HG03039 (cell line): ENCODE measurements at regions not wholly inside any gene's neighbourhood (a gene's known extent, or its start where the extent isn't known, plus 50 kb on each side); places are given as distances from the start of the nearest gene placed in this dataset.
A peak's percentile ranks its signal among the peaks of the same experiment; 100 is the strongest.
"Not testable (repeated sequence)": the region's sequence is repeated elsewhere in the genome, so short reads cannot be mapped to it uniquely, and the experiment has no call there.

Experiments
- ATAC-seq: cut with Tn5 transposase; IDR thresholded peaks from one replicate; pipeline ENCODE4 v1.9.1; 2021; ENCODE audit warnings: mild to moderate bottlenecking, moderate library complexity; ENCODE audit not compliant: unreplicated experiment

DNA sequence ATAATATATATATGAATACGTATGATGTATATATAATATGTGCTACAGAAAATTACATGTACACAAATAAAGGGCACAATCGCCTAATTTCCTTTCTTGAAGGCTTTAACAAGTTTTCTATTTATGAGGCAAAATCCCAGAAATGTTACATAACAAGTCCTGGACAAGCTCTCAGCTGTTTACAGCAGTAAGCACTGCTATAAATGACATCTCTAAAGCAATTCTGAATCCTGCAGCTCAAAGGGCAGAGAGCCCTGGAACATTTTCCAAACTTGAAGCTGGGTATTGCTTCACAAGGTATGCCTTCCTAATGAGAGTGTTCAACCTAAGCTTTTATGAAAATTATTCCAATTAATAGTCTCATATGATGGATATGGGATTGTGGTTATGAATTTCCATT lies 222.3 kb upstream of the GCFC2 start:
- no peak for ATAC-seq

DNA sequence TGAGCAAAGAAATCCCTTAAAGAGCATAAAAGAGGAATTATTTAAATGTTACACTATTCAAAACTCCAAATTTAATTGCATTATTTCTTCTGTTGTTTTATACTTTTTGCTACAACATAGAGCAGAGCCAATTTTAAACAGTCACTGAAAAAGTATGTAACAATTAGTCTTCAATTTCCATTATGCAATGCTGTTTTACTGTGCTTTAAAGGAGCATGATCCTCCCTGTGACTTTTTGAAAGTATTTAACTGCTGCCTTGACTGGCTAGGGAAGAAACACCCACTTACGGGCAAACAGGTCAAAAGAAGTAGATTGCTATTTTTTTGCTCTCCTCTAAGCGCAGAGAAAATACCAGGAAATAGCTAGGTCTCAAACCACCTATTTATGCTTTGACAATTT lies 217.4 kb upstream of the GCFC2 start:
- ATAC-seq = no peak

DNA sequence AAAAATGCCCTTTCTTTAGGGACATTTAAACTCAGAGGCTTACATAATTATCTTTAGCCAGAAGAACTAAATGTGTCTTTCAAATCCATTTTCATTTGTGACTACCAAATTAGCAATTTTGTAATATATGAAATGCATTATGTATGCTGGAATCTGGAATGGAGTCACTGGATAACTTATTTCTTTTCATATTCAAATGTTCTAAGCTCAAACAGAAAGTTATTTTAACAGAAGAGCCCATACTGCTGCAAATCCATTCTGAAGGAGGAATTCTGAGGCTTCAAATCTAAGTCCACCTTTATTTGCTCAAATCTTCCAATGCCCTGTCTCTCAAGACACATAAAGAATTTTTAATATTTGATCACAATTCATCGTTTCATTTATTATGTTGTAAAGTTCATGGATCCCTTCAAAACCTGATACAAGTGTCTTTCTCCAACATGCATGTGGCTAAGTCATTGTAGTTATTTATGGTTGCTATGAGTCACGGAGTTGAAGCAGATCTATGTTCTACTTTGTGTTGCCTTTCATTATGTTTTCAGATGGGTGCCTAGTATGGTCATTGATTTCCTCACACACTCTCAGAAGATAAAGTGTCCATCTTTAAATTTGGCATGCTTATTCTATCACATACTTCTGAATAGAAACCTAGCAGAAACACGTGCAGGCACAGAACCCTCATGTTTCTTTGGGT lies 214.8 kb upstream of the GCFC2 start:
- no peak for ATAC-seq

DNA sequence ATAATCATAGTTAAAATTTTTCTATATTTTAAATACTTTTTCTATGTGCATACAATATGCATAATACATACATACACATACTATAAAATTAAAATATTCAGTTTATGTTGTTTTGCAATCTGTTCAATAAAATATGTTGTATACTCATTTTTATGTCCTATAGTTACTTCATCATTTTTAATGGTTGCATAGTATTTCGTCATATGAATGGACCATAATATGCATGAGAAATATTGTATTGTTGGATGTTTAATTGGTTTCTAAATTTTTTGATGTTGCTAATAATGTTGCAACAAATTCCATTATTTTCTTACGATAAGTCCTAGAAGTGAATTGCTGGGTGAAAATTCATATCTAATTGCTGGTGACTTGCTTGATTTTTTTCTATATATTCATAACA lies 211.5 kb upstream of the GCFC2 start:
- ATAC-seq = no peak

DNA sequence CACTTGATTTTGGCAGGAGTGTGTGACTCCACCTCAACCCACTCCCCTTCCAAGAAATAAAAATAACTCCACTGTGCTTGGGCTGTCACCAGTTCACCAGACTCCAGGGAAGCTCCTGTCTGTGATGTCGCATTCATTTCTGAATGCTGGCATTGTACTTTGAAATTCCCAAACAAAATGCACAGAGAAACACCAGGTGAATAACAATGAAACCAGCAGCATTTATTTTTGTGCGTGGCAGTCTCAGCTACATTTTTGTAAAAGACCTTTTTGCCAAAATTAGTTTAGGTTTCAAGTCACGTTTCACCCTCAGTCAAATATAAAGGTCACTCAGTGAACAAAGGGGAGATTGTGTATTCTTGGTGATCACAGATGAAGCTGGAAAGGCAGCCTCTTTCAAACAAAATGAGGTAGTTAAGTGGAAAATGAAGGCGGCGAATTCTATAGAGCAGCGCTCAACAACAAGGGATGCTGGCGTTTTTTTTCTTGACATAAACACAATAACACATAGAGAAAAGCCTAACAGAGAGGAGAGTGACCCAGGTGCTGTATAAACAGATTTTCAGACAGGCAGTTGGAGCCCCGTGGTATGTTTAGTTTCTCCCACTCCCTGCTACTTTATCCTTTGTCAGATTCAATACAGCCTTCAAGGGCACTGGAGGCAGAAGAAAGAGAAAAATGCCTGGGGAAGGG lies 210.3 kb upstream of the GCFC2 start:
- no peak for ATAC-seq

DNA sequence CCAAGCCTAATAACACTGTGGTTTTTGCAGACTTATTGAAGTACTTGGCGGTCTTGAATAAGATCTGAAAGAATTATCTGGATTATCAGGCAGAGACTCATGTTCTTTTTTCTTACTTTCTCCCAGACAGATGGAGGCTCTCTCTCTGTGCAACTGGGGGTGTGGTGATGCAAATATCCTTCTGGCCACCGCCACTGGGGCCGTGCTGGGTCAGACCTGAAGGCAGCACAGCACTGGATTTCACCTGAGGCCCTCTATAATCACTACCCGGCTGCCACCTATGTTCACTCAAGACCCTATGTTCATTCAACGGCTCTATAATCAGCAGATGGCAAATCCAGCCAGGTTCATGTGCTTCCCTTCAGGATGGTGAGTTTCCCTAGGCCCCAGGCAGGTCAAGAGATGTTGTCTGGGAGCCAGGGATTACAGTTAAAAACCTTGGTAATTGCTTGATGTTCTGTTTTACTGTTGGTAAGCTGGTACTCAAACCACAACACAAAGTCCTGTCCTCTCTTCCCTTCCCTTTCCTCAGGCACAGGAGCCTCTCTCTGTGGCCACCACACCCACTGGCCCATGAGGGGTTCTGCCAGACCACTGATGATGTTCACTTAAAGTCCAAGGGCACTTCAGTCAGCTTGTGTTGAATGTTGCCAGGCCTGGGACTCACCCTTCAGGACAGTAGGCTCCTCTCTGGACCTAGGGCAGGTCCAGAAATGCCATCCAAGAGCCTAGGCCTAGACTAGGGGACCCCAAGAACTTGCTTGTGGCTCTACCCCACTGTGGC lies 205.3 kb upstream of the GCFC2 start:
- no peak for ATAC-seq

DNA sequence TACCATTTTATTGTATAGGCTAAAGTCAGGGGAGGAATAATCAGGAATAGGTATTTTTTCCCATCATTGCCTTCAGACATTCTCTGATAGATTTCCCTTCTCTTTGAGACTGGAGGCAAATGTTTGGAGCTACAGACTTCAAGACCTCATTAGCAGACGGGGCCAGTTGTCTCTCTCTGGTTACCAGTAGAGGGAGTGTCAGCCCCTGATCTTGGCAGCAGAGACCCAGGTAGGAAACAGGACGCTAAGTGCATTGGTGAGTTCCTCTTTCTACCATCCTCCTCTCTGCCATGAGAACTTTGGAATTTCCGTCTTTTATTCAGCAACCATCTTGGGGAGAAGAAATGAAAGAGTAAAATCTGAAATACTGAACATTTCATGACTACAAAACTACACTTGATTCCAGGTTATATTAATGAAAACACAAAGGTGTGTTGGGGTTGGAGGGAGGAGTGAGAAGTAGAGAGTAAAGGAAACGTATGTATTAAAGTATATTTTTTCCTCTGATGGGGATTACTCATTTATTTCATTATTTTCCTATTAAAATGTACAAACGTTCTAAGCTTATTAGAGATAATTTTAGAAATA lies 186.2 kb upstream of the GCFC2 start:
- peak; percentile 96 for ATAC-seq

DNA sequence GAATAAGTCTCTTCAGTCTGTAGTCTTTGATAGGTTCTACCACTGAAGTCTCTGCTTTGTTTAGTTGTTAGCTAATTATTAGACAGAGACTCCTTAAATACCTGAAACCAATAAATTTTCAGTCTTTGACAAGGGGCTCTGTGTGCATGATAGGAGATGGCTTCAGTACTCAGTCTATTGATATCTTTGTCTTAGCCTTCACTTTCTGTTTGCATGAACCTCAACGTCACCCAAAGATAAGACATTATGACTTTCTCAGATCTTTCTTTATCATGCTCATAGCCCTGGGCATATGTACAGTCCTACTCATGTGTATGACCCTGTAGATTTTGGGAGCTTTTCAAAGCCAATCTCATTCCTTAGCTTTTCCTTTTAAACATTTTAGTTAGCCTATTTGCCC lies 183.5 kb upstream of the GCFC2 start:
- ATAC-seq = peak; percentile 39

DNA sequence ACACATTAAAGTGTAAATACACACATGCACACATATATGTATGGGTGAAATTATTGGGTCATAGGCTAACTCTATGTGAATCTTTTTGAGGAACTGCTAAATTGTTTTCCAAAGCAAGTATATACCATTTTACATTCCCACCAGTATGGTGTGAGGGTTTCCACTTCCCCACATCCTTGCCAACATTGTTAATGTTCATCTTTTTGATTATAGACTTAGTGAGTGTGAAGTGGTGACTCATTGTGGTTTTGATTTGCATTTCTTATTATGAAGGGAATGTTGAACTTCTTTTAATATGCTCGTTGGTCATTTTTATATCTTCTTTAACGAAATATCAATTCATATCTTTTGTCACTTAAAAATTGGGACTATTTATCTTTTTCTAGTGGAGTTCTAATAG lies 181.8 kb upstream of the GCFC2 start:
- ATAC-seq = no peak

DNA sequence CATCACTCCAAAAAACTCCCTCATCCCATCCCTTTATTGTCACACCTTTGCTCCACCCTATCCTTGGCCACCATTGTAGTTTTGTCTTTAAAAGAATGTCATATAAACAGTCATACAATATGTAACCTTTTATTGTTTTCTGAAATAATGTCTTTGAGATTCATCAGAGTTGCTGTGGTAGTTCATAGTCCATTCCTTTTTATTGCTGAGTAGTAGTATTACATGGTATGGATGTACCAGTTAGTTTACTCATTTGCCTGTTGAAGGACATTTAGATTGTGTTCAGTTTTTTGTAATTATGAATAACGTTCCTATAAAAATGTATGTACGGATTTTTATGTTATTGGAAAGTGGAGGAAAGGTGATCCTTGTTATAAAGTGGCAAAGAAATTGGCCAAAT lies 171.8 kb upstream of the GCFC2 start:
- ATAC-seq = no peak

DNA sequence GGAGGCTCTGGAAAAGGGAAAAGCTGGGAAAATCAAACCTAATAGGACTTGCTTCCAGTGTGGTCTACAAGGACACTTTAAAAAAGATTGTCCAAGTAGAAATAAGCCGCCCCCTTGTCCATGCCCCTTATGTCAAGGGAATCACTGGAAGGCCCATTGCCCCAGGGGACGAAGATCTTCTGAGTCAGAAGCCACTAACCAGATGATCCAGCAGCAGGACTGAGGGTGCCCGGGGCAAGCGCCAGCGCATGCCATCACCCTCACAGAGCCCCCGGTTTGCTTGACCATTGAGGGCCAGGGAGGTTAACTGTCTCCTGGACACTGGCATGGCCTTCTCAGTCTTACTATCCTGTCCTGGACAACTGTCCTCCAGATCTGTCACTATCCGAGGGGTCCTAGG lies 164.9 kb upstream of the GCFC2 start:
- not testable (repeated sequence) for ATAC-seq

DNA sequence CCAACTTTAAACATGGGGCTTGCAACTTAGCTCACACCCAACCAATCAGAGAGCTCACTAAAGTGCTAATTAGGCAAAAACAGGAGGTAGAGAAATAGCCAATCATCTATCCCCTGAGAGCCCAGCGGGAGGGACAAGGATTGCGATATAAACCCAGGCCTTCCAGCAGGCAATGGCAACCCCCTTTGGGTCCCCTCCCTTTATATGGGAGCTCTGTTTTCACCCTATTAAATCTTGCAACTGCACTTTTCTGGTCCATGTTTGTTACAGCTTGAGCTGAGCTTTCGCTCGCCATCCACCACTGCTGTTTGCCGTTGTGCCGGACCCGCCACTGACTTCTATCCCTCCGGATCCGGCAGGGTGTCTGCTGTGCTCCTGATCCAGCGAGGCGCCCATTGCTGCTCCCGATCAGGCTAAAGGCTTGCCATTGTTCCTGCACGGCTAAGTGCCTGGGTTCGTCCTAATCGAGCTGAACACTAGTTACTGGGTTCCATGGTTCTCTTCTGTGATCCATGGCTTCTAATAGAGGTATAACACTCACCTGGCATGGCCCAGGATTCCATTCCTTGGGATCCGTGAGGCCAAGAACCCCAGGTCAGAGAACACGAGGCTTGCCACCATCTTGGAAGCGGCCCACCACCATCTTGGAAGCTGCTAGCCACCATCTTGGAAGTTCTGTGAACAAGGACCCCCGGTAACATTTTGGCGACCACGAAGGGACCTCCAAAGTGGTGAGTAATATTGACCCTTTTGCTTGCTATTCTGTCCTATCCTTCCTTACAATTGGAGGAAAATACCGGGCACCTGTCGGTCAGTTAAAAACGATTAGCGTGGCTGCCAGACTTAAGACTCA lies 161.3 kb upstream of the GCFC2 start:
- ATAC-seq = not testable (repeated sequence)

DNA sequence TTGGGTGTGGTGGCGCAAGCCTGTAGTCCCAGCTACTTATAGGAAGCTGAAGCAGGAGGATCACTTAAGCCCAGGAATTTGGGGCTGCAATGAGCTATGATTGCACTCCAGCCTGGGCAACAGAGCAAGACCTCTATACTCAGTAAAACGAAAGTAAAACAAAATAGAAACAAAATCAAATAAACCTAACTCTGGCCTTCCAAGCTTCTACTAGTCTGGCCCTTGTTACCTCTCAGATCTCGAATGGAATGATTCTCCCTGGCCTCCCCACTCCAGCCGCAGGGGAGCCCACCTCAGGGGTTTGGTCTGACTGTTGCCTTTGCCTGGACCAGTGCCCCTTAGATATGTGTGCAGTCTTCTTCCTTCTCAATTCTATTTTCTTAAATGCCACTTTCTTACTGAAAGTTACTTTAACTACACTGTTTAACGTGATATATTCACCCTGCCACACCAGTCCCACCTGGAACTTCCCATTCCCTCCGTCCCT lies 160.0 kb upstream of the GCFC2 start:
- no peak for ATAC-seq

DNA sequence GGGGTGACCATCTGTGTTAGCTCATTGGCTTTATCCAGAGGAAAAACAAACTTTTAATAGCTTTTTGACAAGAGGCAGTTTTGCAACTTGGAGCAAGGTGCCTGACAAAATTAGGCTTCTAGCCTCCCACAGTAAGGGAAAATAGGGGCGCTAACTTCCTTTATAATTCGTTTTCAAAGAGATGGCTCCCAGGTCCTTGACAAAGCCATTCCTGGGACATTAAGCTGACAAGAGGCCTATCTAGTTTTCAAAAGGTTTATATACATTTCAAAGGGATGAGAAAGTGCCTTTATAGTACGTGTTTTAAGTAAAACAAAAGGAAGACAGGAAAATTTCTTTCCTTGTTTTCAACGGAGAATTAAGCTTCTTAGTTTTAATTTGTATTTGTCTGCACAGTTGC lies 159.4 kb upstream of the GCFC2 start:
- no peak for ATAC-seq

DNA sequence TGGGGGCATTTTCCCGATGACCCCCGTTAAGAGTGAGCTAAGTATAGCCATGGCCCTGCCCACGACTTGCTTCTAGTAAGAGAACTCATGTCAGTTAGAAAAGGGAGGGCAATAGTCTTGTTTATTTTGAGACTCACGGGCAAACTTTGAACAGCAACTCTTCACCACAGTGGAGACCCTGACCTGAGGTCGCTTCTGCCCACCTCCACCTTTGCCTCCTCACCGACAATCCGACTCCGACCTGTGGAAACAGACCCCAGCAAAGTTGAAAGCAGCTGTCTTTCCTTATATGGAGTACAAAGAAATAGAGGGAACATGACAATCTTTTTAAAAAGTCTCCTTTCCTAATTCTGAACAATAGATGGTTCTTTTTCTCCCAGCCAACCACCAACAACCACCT lies 155.0 kb upstream of the GCFC2 start:
- ATAC-seq = no peak

DNA sequence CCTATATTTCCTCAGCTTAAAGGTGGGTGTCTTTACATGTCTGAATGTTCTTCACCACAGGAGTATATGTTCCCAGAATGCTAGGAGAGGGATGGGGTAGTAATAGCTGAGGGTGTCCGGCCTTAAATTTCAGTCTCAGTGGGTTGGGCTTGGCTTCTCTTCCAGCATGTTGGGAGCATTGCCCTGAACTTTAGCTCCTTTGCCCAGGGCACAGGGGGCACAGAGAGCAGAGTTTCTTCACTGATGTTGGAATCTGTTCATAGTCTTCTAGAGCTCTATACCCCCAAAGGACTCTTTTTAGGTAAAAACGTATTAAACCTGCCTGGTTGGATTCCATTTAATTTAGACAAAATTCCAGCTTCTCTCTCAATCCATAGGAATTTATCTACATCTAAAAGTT lies 154.4 kb upstream of the GCFC2 start:
- no peak for ATAC-seq

DNA sequence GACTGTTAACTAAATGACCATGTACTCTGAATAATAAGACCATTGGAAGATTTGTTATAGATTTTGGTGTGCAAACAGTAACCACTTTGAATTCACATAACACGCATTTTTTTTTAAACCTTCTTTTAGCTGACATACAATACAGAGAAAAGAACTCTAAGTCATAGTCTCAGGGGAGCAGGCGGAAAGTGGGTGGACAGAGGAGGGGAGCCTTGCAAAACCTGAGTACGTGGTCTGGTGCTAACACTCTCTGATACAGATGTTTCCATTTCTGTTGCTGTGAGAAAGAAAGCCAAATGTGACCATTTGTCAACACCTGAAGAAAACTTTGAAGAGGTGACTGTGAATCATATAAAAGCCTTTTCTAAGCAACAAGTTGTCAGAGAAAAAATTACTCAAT lies 151.8 kb upstream of the GCFC2 start:
- ATAC-seq = no peak

DNA sequence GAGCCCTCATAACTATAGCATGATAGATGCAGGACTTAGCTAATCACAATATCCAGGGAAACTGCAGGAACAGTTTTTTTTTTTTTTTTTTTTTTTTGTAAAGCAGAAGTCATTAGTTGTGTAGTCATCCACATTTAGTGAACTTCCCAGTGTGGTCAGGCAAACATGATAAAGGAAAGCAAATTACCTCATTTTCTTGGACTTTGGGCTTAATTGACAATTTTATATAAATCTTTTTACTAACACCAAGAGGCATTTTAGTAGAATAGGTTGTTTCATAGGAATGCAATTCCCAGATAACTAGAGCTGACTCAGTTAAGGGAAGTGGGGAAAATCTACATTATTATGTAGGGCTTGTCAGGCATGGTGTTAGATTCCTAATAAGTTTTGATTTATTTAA lies 142.7 kb upstream of the GCFC2 start:
- no peak for ATAC-seq

DNA sequence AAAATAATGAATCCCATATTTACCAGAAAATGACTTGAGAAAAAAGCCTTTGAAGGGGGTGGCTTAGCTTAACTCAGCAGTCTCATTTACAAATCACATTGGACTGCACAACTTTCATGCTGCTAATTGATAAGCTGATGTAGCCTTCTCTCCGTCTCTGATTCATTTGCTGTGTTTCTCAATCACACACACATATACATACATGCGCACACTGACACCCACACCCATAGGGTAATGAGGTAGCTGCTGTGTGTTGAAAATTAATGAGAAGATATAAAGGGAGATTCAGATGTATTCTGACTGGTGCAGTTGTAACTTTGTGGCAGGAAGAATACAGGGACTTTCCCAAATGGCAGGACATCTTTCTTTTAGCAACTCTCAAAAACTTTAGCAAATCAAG lies 141.9 kb upstream of the GCFC2 start:
- ATAC-seq = no peak

DNA sequence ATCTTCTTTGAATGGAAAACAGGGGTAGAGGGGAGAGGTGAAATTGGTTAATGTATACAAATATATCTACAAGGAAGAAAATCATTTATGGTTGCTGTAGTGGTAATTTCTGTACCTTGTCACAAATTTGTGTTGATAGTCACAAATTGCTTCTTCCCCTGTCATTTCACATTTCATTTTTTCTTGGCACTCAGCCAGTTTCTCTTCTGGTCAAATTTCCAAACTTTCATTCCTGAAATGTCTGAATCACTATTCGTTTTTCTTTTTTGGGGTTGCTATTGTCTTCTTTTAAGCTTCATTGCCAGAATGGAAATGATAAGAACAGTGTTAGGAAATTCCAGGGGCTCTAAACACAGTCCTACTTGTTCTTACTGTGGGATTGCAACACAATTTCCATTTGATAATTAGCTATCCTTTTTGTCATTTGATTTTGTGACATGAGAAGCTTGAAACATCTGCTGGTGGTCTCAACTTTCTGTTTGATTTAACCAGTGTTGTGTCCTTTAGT lies 136.0 kb upstream of the GCFC2 start:
- ATAC-seq = no peak
